ENCODE measurements at regions not wholly inside any gene's neighbourhood (a gene's known extent, or its start where the extent isn't known, plus 50 kb on each side); places are given as distances from the start of the nearest gene placed in this dataset.
"Not testable (repeated sequence)": the region's sequence is repeated elsewhere in the genome, so short reads cannot be mapped to it uniquely, and the experiment has no call there.

- no peak for DNase-seq (ENCODE audit: low read depth in 2 of 3, low spot score in 2 of 3)
These were observed 50.9 kb upstream of the WARS2 start for GRCh38 chr1:119191325-119191724.

- no peak for DNase-seq (ENCODE audit: low read depth in 2 of 3, low spot score in 2 of 3)
These were observed 63.9 kb upstream of the WARS2 start for GRCh38 chr1:119204197-119204960.

- no peak for DNase-seq (ENCODE audit: low read depth in 2 of 3, low spot score in 2 of 3)
These were observed 64.5 kb upstream of the WARS2 start for GRCh38 chr1:119204961-119205357.

GRCh38 chr1:119209061-119209460 lies 68.6 kb upstream of the WARS2 start:
- DNase-seq (ENCODE audit: low read depth in 2 of 3, low spot score in 2 of 3), result no peak

- no peak for DNase-seq (ENCODE audit: low read depth in 2 of 3, low spot score in 2 of 3)
These were observed 69.3 kb upstream of the WARS2 start for GRCh38 chr1:119209596-119210295.

GRCh38 chr1:119210296-119210649 lies 69.8 kb upstream of the WARS2 start:
- no peak for DNase-seq (ENCODE audit: low read depth in 2 of 3, low spot score in 2 of 3)

- not testable (repeated sequence) for DNase-seq (ENCODE audit: low read depth in 2 of 3, low spot score in 2 of 3)
These were observed 72.8 kb upstream of the WARS2 start for GRCh38 chr1:119213213-119213612.

GRCh38 chr1:119214961-119215360 lies 74.5 kb upstream of the WARS2 start:
- DNase-seq (ENCODE audit: low read depth in 2 of 3, low spot score in 2 of 3), result not testable (repeated sequence)

- DNase-seq (ENCODE audit: low read depth in 2 of 3, low spot score in 2 of 3), result no peak
These were observed 76.9 kb upstream of the WARS2 start for GRCh38 chr1:119217309-119217828.

GRCh38 chr1:119219711-119220110 lies 79.3 kb upstream of the WARS2 start:
- no peak for DNase-seq (ENCODE audit: low read depth in 2 of 3, low spot score in 2 of 3)

- no peak for DNase-seq (ENCODE audit: low read depth in 2 of 3, low spot score in 2 of 3)
These were observed 80.5 kb upstream of the WARS2 start for GRCh38 chr1:119220991-119221390.

GRCh38 chr1:119222271-119222670 lies 81.8 kb upstream of the WARS2 start:
- DNase-seq (ENCODE audit: low read depth in 2 of 3, low spot score in 2 of 3), result no peak

GRCh38 chr1:119225265-119225664 lies 84.8 kb upstream of the WARS2 start:
- DNase-seq (ENCODE audit: low read depth in 2 of 3, low spot score in 2 of 3), result no peak

GRCh38 chr1:119225831-119226230 lies 85.4 kb upstream of the WARS2 start:
- no peak for DNase-seq (ENCODE audit: low read depth in 2 of 3, low spot score in 2 of 3)

- no peak for DNase-seq (ENCODE audit: low read depth in 2 of 3, low spot score in 2 of 3)
These were observed 85.9 kb upstream of the WARS2 start for GRCh38 chr1:119226321-119226720.

- no peak for DNase-seq (ENCODE audit: low read depth in 2 of 3, low spot score in 2 of 3)
These were observed 86.5 kb upstream of the WARS2 start for GRCh38 chr1:119226913-119227312.

GRCh38 chr1:119227456-119227855 lies 87.0 kb upstream of the WARS2 start:
- DNase-seq (ENCODE audit: low read depth in 2 of 3, low spot score in 2 of 3), result no peak

- DNase-seq (ENCODE audit: low read depth in 2 of 3, low spot score in 2 of 3), result no peak
These were observed 88.1 kb upstream of the WARS2 start for GRCh38 chr1:119228335-119229080.

GRCh38 chr1:119235120-119235519 lies 94.7 kb upstream of the WARS2 start:
- DNase-seq (ENCODE audit: low read depth in 2 of 3, low spot score in 2 of 3), result no peak

GRCh38 chr1:119245881-119246280 lies 105.4 kb upstream of the WARS2 start:
- DNase-seq (ENCODE audit: low read depth in 2 of 3, low spot score in 2 of 3), result no peak

GRCh38 chr1:119249283-119249682 lies 108.8 kb upstream of the WARS2 start:
- DNase-seq (ENCODE audit: low read depth in 2 of 3, low spot score in 2 of 3), result no peak

Measured in hematopoietic multipotent progenitor cell (in vitro differentiated cells).